Fibroblast of skin of back (primary cell): ENCODE measurements at regions not wholly inside any gene's neighbourhood (a gene's known extent, or its start where the extent isn't known, plus 50 kb on each side); places are given as distances from the start of the nearest gene placed in this dataset.

Experiments
- DNase-seq: peaks from one replicate; pipeline ENCODE4 v3.0.0-alpha.2; 2013

DNA sequence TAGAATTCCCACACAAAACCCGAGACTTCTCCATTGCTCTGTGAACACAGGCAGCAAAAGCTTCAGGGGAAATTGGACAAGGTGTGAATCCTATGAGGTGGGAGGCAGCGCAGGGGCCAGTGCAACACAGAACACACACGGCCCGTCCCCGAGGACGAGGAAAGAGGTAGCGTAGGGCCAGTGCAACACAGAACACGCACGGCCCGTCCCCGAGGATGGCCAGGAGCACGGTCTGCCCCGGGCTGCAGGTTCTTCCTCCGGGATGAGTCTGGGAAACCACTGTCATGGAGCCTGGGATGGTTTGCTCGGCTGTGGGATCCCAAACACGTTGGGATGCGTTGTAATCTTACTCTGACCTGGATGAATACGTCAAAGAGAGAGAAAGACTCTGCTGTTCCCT lies 432.1 kb downstream of the GLRX3 start:
- DNase-seq = no peak

- DNase-seq = no peak
These were observed 433.9 kb downstream of the GLRX3 start for GRCh38 chr10:130570074-130570473.

DNA sequence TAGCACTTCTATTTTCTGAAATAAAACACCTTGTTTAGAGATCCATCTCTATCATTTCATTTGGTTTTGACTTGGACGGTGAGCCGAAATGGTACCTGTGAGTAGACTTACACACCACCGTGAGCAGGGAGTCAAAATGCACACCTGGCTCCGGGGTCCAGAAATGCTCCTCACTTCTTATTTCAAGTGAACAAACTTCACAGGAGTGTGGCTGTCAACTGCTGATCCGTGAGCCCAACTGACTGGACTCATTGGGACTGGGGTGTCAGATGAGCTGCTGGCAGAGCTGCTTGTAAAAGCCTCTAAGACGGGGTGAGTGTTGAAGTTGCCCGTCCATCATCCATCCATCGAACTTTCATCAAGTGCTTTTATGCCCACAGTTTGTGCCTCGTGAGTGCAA lies 435.5 kb downstream of the GLRX3 start:
- DNase-seq = no peak

DNA sequence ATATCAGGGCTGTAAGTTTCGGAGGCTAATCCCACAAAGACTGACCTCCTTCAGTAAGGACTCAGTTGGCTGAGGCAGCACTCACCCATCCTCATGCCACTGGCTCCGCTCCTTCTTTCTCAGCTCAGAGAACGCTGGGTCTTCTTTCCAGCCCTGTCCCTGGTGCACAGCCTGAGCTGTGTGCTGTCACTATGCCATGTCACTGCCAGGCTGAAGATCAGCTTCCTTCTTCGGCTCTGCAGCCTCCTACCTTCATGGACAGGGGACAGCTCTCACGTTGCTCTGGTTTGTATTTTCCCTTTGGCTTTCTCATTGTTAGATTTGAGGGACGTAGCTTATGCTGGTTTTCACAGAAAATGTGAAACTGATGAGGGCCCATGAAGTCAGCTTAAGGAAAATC lies 437.3 kb downstream of the GLRX3 start:
- no peak for DNase-seq

- DNase-seq = no peak
These were observed 439.6 kb downstream of the GLRX3 start for GRCh38 chr10:130575756-130576285.

- no peak for DNase-seq
These were observed 440.2 kb downstream of the GLRX3 start for GRCh38 chr10:130576427-130576826.

DNA sequence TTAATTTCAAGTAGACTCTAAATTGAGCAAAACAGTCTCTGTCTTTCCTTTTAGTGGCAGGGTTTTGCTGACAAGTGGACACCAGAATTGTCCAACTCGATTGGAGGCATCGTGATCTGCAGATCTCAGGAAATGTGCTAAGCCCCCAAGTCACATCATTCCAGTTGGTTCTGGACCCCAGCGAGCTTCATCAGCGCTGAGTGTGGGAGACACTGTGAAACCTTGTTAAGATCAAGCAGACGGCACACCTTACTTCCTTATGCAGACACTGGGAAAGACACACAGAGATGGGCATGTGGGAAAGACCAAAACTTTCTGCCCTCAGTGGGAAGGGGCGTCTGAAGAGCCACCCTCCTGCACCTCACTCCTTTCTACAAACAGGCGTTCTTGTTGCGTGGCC lies 440.8 kb downstream of the GLRX3 start:
- DNase-seq = no peak

DNA sequence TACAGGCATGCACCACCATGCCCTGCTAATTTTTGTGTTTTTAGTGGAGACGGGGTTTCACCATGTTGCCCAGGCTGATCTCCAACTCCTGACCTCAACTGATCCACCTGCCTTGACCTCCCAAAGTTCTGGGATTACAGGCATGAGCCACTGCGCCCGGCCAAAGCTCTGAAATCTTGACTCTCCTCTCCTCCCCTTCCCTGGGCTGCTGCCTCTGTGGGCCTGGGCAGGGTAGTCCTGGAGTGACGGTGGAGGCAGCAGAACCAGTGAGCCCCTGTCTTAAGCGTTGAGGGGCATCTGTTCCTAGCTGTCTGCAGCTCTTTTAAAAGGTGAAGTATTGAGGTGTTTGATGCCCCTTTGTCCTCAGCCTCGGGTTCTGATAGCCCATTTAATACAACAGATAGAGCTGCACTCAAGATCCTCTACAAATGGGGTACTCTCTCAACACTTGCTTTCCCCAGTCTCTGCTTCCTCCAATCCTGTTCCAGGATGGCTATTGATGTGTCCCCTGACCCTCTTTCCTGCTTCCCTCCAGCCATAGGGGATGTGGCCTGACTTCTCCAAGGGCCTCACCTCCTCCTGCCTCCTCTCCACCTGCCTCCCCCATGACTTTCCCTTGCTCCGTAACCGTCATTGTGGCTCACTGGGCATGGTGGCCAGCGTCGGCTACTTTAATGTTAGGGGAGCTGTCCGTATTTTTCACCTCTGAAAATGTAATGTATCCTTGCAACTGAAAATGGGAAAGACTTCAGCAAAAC lies 442.5 kb downstream of the GLRX3 start:
- DNase-seq = no peak

- no peak for DNase-seq
These were observed 443.7 kb downstream of the GLRX3 start for GRCh38 chr10:130579913-130580312.

GRCh38 chr10:130580975-130581374 lies 444.8 kb downstream of the GLRX3 start:
- no peak for DNase-seq

- DNase-seq = no peak
These were observed 451.5 kb downstream of the GLRX3 start for GRCh38 chr10:130587718-130588117.

GRCh38 chr10:130606001-130606405 lies 469.8 kb downstream of the GLRX3 start:
- no peak for DNase-seq

DNA sequence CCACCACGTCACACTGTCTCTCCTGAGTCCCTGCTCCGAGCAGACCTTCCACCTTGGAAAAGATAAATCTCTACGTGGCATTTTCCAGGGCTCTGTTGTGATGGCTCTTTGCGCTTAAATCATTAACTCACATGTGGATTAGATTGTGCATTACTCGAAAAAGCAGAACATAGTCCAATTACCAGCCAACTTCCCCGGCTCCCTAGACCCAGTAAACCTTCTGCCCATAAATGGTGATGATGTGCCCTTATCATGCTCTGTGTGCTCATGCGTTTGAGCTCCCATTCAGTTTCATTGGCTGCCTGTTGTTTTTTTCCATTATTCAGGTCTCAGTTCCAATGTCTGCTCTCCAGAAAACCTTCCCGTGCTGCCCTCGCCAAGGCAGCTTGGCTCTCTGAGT lies 471.2 kb downstream of the GLRX3 start:
- no peak for DNase-seq

DNA sequence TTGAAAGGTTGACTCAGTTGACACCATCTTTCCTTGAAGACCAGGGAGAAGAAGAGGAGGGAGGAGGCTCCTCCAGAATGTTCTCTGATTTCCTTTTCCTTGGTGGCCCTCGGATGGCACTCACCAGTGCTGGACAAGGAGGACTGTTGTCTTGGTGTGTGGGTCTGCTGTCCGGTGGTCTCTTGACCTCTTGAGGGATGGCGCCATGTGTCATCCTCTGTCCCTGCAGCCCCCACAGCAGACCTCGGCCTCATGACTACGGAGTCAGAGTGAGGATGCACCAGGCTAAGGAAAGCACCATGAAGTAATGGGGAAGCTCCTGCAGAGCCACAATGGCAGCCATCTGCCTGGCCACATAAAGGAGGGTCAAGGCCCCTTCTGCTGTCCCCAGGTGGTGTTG lies 475.0 kb downstream of the GLRX3 start:
- no peak for DNase-seq

- DNase-seq = no peak
These were observed 479.3 kb downstream of the GLRX3 start for GRCh38 chr10:130615457-130615856.

- no peak for DNase-seq
These were observed 481.8 kb downstream of the GLRX3 start for GRCh38 chr10:130617985-130618384.

DNA sequence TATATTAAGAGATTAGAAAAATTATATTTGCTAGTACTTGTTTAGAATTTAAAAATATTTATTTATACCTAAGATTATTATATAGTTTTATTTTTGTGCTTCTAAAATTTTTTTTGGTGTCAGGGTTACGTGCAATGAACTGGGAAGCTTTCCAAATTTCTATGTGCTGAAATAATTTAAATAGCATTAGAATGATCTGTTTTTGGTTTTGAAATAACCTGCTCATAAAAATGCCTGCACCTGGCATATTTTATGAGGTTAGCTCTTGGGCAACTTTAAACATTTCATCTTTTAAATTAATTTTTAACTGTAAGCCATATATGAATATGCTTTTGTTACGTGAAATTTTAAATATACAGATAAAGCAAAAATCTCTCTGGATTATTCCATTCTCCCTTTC lies 482.5 kb downstream of the GLRX3 start:
- DNase-seq = no peak

DNA sequence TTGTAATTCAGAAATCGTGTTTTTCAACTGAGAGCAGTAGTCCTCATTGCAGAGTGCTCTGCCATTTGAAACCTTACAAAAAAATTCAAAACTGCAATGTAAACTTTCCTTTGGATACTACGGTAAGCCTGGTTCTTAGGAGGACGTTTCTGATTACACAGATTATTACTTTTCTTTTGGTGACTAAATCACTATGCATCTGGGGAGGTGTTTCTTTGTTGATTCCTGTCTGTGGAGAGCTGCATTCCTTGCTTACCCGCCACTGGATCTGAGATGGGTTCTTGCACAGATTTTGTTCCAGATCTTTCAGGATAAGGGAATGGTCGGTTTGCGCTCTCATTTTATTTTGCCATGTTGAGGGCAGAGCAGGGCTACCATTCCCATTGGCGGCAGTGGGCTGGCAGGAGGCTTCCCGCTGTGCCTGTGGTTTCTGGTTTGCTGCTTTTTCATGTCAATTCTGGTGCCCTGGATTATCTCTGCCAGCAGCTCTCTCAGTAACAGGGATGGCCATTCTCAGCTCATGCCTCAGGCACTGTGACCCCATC lies 485.1 kb downstream of the GLRX3 start:
- DNase-seq = no peak

DNA sequence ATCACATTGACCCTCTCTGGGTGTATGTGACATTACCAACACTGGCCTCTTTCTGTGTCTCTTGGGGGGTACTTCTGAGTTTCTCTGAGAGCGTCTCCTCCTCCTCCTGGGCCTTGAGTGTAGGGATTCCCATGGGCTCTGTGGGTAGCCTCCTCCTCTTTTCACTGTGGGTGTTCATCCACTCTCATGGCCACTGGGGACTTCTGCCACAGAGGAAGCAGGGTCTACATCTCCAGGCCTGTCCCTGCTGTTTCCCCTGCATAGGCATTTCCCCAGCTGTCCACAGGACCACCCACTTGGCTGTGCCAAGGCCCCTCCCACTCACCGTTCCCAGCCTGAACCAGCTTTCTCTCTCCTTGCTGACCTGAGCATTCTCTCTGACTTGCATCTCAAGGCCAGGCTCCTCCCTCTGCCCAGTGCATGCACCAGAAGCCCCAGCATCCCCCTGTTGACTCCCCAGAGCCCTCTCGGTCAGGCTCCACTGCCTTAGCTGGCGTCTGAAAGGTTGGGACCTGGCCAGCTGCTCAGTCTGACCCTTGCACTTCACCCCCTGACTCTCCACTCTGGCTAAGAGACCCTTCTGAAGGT lies 487.6 kb downstream of the GLRX3 start:
- no peak for DNase-seq

GRCh38 chr10:130627346-130628045 lies 491.3 kb downstream of the GLRX3 start:
- DNase-seq = no peak

DNA sequence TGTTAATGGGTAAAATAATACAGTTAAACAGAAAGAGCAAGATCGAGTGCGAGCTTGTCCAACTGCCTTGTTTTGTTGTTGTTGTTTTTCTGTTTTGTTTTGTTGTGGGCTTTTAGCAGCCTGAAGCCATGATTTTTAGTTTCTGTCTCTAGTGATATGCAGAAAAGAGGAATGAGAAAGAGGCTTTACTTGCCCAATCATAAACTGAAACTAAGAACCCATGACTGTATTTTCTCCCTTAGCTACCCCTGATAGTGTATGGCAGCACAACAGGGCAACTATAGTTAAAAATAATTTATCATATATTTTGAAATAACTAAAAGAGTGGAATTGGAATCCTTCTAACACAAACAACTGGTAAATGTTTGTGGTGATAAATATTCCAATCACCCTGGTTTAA lies 493.9 kb downstream of the GLRX3 start:
- no peak for DNase-seq

- peak; percentile 26 for DNase-seq
These were observed 495.2 kb downstream of the GLRX3 start for GRCh38 chr10:130631142-130632096.
